HG03175 (cell line): ENCODE measurements at regions not wholly inside any gene's neighbourhood (a gene's known extent, or its start where the extent isn't known, plus 50 kb on each side); places are given as distances from the start of the nearest gene placed in this dataset.

Experiments
- ATAC-seq: cut with Tn5 transposase; IDR thresholded peaks from one replicate; pipeline ENCODE4 v1.9.1; 2021; ENCODE audit warnings: mild to moderate bottlenecking, moderate library complexity; ENCODE audit not compliant: unreplicated experiment

DNA sequence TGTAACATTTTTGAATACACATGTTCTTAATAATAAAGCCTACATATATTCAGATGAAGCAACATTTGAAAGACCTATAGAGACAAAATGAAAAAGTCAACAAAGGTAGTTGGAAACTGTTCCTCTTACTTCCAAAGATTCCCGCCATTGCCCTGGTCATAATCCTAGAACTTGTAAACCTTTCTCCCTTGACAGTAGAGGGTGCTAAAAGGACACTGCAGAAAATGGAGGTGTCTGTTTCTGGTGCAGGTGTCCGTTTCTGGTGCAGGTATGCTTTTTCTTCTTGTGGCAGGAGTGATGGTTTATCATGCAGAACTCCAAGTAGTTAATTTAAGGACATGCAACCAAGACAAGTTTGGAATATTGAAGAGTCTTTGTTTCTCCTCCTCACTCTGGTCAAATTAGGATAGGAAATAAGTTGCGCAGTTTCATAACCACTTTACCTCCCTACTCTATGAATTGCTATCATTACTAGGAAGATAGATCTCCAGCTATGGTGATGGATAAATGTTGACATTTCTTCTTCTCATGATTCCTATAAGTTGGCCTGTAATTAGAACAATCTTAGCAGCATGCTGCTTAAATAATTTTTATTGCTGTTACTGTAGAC lies 56.0 kb upstream of the FAM174A start:
- ATAC-seq: peak; percentile 81

DNA sequence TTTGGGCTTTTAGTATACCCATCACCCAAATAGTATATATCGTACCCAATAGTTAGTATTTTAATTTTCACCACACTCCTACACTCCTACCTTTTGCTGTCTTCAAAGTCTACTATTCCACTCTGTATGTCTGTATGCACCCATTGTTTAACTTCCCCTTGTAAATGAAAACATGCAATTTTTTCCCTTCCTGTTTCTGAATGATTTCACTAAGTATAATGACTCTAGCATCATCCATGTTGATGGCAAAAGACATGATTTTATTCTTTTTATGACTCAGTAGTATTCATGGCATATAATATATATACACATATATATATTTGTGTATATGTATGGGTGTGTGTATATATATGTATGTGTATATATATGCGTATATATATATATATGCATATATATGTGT lies 63.1 kb upstream of the FAM174A start:
- no peak for ATAC-seq

DNA sequence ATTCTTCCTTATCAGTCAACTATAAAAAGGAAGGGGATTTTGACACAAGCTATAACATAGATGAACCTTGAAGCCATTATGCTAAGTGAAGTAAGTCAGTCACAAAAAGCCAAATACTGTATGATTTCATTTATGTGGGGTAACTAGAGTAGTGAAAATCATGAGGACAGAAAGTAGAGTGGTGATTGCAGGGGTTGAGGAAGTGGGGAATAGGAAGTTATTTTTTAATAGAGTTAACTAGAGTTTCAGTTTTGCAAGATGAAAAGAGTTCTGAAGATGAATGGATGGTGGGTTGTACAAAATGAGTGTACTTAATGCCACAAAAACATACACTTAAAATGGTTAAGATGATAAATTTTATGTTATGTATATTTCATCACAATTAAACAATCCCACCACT lies 65.4 kb upstream of the FAM174A start:
- ATAC-seq: peak; percentile 94

DNA sequence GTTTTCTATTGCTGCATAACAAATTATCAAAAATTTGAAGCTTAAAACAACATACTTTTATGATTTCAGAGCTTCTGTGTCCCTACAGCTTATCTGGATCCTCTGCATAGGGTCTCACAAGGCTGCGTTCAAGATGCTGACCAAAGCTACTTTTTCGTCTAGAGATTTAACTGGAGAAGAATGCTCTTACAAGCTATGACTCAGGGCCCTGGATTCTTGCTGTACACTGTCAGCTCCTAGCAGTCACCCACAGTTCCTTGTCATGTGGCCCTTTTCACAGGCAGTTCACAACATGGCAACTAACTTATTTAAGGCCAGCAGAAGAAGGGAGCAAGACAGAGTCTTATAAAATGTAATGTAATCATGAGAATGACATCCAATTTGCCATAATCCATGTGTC lies 70.8 kb upstream of the FAM174A start:
- no peak for ATAC-seq

DNA sequence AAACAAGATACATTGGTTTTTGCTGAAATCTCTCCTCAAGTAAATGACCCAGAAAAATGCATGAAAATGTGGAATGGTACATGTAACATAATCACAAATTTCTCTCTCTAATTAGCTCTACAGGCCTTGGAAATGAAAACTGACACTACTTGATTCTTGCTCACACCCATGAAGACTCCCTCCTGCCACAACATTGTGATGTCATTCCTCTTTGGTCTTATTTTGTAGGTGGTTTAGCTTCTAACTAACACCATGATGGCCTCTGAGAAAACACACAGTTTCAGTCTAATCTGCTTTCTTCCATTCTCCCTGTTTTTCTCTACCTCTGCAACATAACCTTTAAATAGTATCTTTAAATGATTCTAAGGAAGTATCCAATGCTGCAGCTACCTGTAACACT lies 78.6 kb upstream of the FAM174A start:
- no peak for ATAC-seq

DNA sequence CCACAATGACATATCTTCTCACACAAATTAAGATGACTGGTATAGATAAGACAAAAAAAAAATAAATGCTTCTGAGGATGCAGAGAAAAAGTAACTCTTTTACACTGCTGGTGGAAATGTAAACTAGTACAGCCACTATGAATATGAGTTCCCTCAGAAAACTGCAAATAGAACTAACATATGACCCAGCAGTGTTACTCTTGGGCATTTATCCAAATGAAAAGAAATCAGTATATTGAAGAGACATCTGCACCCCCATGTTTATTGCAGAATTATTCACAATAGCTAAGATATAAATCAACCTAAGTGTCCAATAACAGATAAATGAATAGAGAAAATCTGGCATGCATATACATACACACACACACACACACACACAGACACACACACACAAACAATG lies 83.0 kb upstream of the FAM174A start:
- no peak for ATAC-seq

DNA sequence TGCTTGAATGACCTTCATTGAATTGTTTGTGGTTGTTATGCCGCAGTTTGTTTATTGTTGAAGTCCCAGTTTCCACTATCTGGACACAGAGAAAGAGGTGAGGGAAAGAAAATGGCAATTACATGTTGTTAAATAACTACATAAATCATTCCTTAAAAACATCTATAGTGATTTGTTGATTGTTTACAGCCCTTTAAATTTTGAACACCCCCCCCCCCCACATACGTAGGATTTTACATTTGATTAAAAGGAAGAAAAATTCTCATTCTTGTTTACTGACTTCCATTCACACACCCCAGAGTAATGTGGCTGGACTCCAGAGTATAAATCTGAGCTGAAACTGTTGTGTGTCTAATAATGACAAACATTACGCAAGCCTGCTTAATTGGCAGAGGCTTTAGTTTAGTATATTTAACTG lies 87.1 kb upstream of the FAM174A start:
- ATAC-seq: no peak

DNA sequence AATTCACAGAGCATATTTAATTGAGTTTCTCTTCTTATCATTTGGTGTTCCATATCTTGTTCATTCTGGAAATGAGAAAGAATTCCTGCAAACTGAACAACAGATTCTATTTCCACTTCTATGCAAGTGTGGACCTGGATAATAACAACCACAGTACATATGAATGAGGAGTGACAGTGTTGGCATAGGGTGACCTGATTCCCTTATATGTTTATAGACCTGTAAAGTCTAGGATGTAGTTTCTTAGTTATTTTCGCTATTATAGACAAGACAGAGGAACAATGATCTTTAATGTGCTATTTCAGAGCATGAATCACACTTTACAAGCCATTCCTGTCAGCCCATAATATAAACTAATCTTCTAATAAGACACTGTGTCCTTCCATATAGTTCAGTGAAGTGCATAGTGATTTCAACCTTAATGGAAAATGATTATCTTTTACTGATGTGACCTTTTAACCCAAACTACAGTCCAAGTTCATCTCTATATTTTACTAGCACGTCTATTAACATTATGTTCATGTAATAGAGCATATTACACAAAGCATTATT lies 88.2 kb upstream of the FAM174A start:
- ATAC-seq: no peak

DNA sequence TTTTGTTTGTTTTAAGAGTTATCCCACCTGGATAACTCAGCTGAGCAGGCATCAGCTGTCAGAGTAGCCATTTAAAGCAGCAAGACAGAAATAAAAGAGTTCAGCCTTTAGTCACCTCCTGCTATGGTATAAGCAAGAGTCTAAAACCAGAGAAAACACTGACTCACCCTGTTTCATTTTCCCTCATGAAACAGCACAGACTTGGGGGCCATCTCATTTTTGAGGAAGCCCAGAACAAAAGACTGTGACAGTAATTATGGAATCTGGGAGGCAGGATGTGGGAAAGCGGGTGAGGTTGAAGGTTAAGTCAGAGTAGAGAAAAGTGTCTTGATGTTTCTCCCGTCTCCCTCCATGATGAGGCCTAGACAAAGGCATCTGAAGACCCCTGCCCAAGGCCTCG lies 90.2 kb upstream of the FAM174A start:
- ATAC-seq: no peak

DNA sequence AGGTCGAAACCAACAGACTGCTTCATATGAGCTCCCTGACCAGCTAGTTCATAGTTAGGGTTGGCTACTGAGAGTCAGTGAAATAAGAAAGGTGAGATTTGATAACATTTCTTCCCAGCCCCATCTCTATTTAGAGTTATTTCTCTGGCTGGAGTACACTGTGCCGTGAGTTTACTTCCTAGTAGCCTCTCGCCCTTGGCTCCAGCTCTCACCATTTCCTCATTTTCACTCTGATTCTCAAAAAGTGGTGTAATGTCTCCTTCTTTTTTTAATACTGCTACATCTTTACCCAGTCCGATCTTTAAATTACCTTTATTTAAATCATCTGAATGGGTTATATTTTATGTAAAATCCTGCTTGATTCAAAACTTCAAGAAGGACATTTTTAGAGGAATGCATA lies 100.4 kb upstream of the FAM174A start:
- ATAC-seq: no peak

DNA sequence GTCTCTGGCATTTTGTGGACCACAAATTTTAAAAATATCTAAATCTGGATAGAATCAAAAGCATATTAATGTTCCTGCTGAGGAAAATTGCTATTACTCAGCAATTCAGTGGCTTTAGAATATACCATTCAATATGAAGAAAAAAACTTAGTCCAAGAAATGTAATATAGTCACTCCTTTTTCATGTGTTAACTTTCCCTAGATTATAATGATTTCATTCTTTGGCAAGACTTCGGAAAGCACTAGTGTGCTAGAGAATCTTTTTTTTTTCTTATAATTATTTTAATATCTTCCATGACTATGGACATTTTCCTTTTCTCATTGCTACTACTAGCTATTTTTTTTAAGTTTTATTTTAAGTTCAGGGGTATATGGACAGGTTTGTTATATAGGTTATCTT lies 102.4 kb upstream of the FAM174A start:
- ATAC-seq: no peak

DNA sequence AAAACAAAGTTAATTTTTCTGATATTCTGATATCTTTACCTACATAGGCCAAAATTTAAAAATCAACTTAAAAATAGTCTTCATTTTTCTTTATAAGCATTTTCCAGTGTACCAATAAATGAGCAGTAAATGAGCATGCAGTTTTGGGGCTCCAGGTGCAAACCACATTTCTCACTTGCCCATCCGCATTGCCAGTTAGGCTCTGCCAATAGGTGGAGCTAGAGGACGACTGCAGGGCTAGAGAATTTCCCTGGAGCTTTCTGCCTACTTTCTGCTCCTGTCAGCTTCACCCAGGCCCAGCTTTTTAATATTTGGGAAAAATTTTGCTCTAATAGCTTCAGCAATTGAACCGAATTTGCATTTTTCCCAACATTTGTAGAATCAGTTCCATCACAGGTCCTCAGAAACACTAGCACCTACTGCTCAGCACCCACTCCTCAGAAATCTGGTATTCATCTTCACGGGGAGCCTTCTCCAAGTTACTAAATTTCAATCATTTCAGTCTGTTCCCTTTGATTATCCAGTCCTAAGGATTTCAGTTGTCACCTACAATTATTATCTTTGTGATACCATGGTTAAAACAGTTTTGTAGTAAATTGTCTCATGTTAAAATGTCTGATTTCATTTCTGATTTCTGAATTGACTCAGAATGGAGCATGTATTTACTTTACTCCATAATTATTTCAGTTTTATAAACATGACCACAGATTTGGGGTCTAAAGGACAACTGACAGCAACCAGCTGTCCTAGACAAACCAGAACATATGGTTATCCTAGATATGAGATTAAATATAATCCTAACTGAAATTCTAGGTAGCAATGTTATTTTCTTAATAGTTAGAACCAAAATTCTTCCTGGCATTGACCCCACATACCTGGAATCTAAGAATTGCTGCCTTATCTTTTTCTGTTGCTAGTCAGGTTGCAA lies 104.6 kb upstream of the FAM174A start:
- ATAC-seq: peak; percentile 84

DNA sequence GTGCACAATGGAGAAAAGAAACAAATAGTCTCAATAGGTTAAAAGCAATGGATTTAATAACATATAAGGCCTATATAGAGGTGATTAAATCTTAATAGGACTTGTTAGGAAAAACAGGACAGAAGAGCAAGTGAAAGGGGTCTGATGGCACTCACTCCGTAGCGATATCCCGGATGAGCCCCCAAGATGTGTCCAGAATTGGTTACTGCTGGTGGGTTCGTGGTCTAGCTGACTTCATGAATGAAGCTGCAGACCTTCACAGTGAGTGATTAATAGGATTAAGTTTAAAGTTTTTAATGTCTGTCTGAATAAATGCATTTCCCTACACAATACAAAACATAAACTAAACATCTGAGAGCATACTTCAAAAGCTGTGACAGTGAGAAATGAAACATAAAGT lies 110.4 kb upstream of the FAM174A start:
- ATAC-seq: no peak

DNA sequence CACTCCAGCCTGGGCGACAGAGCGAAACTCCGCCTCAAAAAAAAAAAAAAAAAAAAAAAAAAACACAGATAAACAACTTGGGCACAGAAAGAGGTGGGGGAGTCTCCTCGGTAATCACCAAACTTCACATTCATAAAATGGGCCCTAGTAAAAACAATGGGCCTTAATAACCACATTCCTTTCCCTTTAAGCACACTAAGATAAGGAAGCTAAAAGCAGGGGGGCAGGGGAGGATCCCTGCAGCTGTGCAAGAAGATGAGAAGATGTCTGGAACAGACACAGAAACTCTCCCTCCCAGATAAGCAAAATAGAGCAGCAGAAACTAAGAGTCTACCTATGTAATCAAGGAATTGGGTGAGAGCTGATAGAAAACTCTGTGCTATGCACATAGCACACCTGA lies 111.2 kb upstream of the FAM174A start:
- ATAC-seq: no peak

DNA sequence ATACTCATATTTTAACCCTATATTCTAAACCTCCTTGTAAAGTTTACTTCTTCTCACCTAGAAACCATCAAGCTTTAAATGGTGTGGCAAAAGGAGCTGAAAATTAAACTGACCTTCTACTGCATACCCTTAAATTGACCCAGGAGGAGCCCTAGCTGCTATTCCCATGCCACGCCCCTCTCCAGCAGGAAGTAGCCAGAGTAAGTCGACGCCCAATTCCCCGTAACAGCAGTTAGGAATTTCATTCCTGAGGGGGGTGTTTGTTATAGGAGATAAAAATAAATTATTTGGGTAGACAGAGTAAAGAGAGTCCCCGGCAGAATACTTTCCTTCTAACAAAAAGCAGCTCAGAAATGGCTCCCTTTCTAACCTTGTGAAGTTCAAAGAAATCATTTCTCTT lies 111.8 kb upstream of the FAM174A start:
- no peak for ATAC-seq

DNA sequence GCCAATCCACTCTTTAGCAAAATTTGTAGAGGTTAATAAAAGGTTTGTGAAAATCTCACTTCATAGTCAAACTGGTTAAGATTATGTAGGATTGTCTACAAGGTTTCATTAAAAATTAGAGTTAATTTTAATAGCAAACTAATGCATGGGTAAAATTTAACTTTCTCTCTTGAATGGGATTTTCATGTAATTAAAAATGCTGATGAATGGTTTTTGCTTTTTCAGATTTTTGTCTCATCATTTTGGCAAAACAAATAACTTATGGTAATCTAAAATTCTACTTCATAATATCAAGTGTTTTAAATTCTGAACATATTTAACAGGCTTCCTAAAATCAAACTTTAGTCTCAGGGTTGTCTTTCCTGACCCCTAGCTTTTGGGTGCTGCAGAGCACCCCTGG lies 113.8 kb upstream of the FAM174A start:
- ATAC-seq: no peak

DNA sequence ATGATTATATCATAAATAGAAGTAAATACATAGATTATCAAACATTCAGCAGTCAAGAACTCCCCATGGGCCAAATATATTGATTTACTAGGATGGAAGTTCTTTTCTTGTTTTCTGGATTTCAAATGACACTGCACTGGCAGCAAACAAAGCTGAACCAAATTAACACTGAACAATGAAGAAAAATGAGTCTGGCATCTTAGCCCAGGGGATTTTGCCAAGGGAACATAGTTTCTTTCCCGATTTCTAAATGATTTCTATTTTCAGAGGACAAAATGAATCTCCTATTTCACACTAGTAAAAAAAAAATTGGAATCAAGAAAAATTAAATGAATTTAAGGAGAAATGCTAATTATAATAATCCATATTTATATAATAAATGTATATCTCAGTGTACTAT lies 116.9 kb upstream of the FAM174A start:
- ATAC-seq: no peak

DNA sequence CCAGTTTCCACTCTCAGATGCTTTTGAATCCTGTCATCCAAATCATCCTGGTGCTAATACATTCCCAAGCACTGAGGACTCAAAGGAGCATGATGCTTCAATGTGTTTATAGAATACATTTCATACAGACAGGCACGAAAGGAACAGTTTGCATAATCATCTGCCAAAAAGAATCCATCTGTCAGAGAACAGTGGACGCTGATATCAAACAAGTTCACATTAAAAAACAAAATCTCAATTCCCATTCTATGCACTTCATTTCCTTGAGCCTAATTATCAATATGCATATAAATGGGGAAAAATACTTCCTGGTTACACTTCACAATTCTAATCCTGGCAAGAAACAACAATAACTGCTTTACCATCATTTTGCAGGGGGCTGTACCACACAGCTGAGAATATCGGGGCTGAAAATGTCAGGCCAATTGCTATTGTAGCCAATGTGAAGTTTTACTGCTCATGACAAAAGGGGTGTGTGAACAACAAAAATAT lies 125.5 kb upstream of the FAM174A start:
- ATAC-seq: no peak

DNA sequence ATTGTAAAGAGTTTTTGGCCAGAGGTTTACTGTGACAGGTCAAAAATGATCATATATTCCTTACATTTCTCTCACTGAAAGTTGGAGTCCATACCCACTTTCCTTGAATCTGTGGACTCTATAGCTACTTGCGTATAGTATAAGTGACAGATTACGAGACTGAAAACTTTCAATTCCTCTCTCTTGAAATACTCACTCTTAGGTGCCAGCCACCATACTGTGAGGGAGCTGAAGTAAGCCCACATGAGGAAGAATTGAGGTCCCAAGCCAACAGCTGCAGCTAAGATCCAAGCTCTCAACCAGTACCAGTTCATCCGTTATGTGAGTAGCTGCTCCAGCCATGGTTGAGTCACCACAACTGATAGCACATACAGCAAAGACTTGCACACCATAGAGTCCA lies 128.1 kb upstream of the FAM174A start:
- no peak for ATAC-seq

DNA sequence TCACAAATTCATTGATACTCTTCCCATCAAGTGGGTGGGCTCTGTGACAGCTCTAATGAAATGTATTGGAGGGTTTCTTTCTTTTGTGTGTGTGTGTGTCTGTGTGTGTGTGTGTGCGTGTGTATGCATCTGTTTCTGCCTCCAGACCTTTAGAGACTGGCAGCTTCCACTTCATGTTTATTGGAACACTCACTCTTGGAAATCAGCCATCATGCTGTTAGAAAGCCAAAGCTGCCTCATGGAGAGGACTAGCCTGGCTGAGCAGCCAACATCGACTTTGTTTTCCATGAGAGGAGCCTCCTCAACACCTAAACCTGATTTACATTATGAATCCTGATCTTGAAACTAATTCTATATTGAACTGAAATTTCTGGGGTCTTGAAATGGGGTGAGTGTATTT lies 128.5 kb upstream of the FAM174A start:
- no peak for ATAC-seq

DNA sequence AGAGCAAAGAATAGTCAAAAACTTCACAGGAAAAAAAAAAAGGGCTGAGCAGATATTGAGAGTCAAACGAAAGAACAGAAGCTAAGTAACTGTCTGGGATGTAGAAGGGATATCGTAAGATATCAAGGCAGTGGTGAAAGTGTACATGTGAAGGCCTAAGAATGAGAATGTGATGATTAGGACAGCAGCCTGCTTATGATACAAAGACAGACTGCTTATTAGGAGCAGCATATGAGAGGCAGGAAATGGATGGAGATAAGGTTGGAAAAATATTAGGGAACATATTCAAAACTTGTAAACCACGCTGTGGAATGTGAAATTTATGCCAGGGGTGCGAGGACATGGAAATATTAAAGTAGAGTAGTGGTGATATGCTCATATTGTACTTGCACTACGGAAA lies 133.1 kb upstream of the FAM174A start:
- no peak for ATAC-seq

DNA sequence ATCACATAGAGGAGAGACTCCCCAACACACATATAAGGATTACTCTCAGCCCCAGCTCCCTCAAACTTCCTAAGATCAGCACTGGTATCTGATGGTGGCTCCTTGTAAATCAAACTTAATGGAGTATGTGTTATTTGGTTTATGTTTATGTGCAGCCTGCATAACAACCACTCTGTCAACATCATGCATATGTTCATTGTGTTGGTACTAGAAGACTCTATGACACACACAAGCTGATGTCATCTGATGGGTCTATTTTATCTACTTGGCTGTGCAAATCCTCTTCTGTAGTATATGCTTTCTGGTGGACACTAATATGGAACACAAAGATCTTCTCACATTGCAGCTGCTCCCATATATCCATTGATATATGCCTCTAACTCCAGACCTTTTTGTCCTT lies 134.0 kb upstream of the FAM174A start:
- no peak for ATAC-seq
